ENCODE measurements at regions not wholly inside any gene's neighbourhood (a gene's known extent, or its start where the extent isn't known, plus 50 kb on each side); places are given as distances from the start of the nearest gene placed in this dataset.

- no peak for TF ChIP-seq CTCF (IDR thresholded peaks at IDR 0.05)
- no peak for DNase-seq (ENCODE audit: low spot score)
- H3K27ac ChIP-seq: no peak overlapping the region
- no peak overlapping the region for H3K4me3 ChIP-seq
These were observed 110.8 kb downstream of the SPRY1 start for GRCh38 chr4:123507376-123507775.

- DNase-seq (ENCODE audit: low spot score): no peak
- H3K27ac ChIP-seq: no peak overlapping the region
- no peak overlapping the region for H3K4me3 ChIP-seq
- no peak for TF ChIP-seq CTCF (IDR thresholded peaks at IDR 0.05)
These were observed 113.6 kb downstream of the SPRY1 start for GRCh38 chr4:123510221-123510620.

GRCh38 chr4:123510659-123511058 lies 114.1 kb downstream of the SPRY1 start:
- no peak for DNase-seq (ENCODE audit: low spot score)
- H3K27ac ChIP-seq: no peak overlapping the region

GRCh38 chr4:123516576-123516975 lies 120.0 kb downstream of the SPRY1 start:
- Histone ChIP-seq H3K27ac (no peak overlapping the region), H3K4me3 (no peak overlapping the region)
- TF ChIP-seq CTCF (IDR thresholded peaks at IDR 0.05): no peak
- DNase-seq (ENCODE audit: low spot score): no peak

More at GRCh38 chr4:123510659-123511058, 114.1 kb downstream of the SPRY1 start:
- no peak overlapping the region for H3K4me3 ChIP-seq
- TF ChIP-seq CTCF (IDR thresholded peaks at IDR 0.05): no peak

GRCh38 chr4:123517176-123517575 lies 120.6 kb downstream of the SPRY1 start:
- Histone ChIP-seq H3K27ac (no peak overlapping the region), H3K4me3 (no peak overlapping the region)
- no peak for TF ChIP-seq CTCF (IDR thresholded peaks at IDR 0.05)
- DNase-seq (ENCODE audit: low spot score): no peak

- no peak overlapping the region for H3K4me3 ChIP-seq
- H3K27ac ChIP-seq: no peak overlapping the region
- no peak for DNase-seq (ENCODE audit: low spot score)
- no peak for TF ChIP-seq CTCF (IDR thresholded peaks at IDR 0.05)
These were observed 121.4 kb downstream of the SPRY1 start for GRCh38 chr4:123517971-123518370.

- TF ChIP-seq CTCF (IDR thresholded peaks at IDR 0.05): no peak
- no peak overlapping the region for H3K27ac ChIP-seq
- DNase-seq (ENCODE audit: low spot score): no peak
- no peak overlapping the region for H3K4me3 ChIP-seq
These were observed 123.7 kb downstream of the SPRY1 start for GRCh38 chr4:123520325-123520724.

All from coronary artery (tissue), 2 donors.